ENCODE measurements at regions not wholly inside any gene's neighbourhood (a gene's known extent, or its start where the extent isn't known, plus 50 kb on each side); places are given as distances from the start of the nearest gene placed in this dataset.

DNA sequence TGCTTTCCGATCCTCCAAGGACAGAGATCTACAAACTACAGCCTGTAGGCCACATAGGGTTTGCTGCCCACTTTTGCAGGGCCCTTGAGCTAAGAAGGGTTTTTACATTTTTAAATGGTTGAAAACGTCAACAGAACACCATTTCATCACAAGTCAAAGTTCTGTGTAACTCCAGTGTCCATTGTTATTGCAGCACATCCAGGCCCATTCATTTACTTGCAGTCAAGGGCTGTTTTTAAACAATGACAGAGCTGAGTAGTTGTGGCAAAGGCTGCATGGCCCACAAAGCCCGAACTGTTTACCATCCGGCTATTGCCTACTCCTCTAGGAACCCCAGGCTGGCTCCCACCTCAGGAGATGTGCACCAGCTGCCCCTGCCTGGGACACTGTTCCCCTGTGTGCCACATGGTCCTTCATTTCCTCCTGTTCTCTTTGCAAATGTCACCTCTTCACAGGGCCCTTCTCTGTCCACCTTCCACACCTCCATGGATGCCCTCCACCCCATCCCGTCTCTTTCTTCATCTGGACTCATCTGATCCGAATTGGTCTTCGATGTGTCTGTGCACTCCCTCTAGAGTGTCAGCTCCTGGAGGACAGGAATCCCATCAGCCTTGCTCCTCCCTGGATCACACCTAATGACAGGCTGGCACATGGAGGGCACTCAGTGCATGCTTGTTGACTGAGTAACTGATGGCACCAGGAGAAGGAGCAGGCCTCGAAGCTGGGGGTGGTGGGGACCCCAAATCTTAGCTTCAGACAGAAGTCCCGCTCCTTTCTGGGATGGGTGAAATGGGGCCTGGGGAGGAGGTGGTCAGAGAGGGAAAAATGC, 69.5 kb upstream of the IQSEC1 start:
- no peaks in the 10 kb centered on the region for H3K27me3 ChIP-seq (ENCODE audit: control insufficient read depth, insufficient read depth, low read length)
- no peaks in the 10 kb centered on the region for H3K36me3 ChIP-seq (ENCODE audit: control insufficient read depth in 2 of 3, insufficient read depth in 3 of 3, low read length in 3 of 3)
- no peak overlapping the region for H3K9ac ChIP-seq (ENCODE audit: low read length in 3 of 3)
- intact Hi-C loops (cut with DNase I): no loop called here
- peak in 1 of 5 donors; percentile 35 for DNase-seq
- peaks cover 0 to 3% (median 0%) of the 10 kb centered on the region in 3 donors for H3K9me3 ChIP-seq (ENCODE audit: control insufficient read depth in 2 of 3, insufficient read depth in 1 of 3, low read length in 3 of 3)
- no peak for TF ChIP-seq CTCF (IDR thresholded peaks at IDR 0.05; ENCODE audit: borderline replicate concordance, extremely low read depth, insufficient read depth)
- FAIRE-seq: no peak
- no peak overlapping the region for H3K4me3 ChIP-seq (ENCODE audit: low read length in 3 of 3)
- H3K4me1 ChIP-seq (ENCODE audit: control insufficient read depth in 2 of 3, insufficient read depth in 2 of 3, low read depth in 1 of 3, low read length in 3 of 3): no peaks in the 10 kb centered on the region
- H3K27ac ChIP-seq (ENCODE audit: low read depth in 2 of 2, low read length in 2 of 2): no peak overlapping the region

- Histone ChIP-seq H3K9me3 (ENCODE audit: control insufficient read depth in 2 of 3, insufficient read depth in 1 of 3, low read length in 3 of 3) (peaks cover 0 to 3% (median 0%) of the 10 kb centered on the region in 3 donors), H3K36me3 (ENCODE audit: control insufficient read depth in 2 of 3, insufficient read depth in 3 of 3, low read length in 3 of 3) (no peaks in the 10 kb centered on the region), H3K4me1 (ENCODE audit: control insufficient read depth in 2 of 3, insufficient read depth in 2 of 3, low read depth in 1 of 3, low read length in 3 of 3) (no peaks in the 10 kb centered on the region), H3K27ac (ENCODE audit: low read depth in 2 of 2, low read length in 2 of 2) (no peak overlapping the region), H3K4me3 (ENCODE audit: low read length in 3 of 3) (no peak overlapping the region), H3K9ac (ENCODE audit: low read length in 3 of 3) (no peak overlapping the region), H3K27me3 (ENCODE audit: control insufficient read depth, insufficient read depth, low read length) (no peaks in the 10 kb centered on the region)
- FAIRE-seq: no peak
- peak; percentile 32 to 90 (median 87) for DNase-seq
- no peak for TF ChIP-seq CTCF (IDR thresholded peaks at IDR 0.05; ENCODE audit: borderline replicate concordance, extremely low read depth, insufficient read depth)
- intact Hi-C loops (cut with DNase I): no loop called here
These were observed 68.8 kb upstream of the IQSEC1 start for GRCh38 chr3:13141991-13142412.

GRCh38 chr3:13141183-13141582, 68.0 kb upstream of the IQSEC1 start:
- intact Hi-C loops (cut with DNase I): no loop called here
- Histone ChIP-seq H3K9me3 (ENCODE audit: control insufficient read depth in 2 of 3, insufficient read depth in 1 of 3, low read length in 3 of 3) (peaks cover 0 to 3% (median 0%) of the 10 kb centered on the region in 3 donors), H3K9ac (ENCODE audit: low read length in 3 of 3) (no peak overlapping the region), H3K27ac (ENCODE audit: low read depth in 2 of 2, low read length in 2 of 2) (no peak overlapping the region), H3K36me3 (ENCODE audit: control insufficient read depth in 2 of 3, insufficient read depth in 3 of 3, low read length in 3 of 3) (no peaks in the 10 kb centered on the region), H3K27me3 (ENCODE audit: control insufficient read depth, insufficient read depth, low read length) (no peaks in the 10 kb centered on the region), H3K4me1 (ENCODE audit: control insufficient read depth in 2 of 3, insufficient read depth in 2 of 3, low read depth in 1 of 3, low read length in 3 of 3) (no peaks in the 10 kb centered on the region), H3K4me3 (ENCODE audit: low read length in 3 of 3) (no peak overlapping the region)
- DNase-seq: peak in 1 of 5 donors; percentile 1
- TF ChIP-seq CTCF (IDR thresholded peaks at IDR 0.05; ENCODE audit: borderline replicate concordance, extremely low read depth, insufficient read depth): no peak
- FAIRE-seq: no peak
